ENCODE measurements at regions not wholly inside any gene's neighbourhood (a gene's known extent, or its start where the extent isn't known, plus 50 kb on each side); places are given as distances from the start of the nearest gene placed in this dataset.

- DNase-seq (ENCODE audit: low spot score): no peak
- TF ChIP-seq, protein P1, sequence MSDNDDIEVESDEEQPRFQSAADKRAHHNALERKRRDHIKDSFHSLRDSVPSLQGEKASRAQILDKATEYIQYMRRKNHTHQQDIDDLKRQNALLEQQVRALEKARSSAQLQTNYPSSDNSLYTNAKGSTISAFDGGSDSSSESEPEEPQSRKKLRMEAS (IDR thresholded peaks at IDR 0.05): no peak
- TF ChIP-seq HNF4A (conservative IDR thresholded peaks at IDR 0.05): no peak
- no peak for TF ChIP-seq FOXA2 (IDR thresholded peaks at IDR 0.05)
- TF ChIP-seq TAF1 (conservative IDR thresholded peaks at IDR 0.05): no peak
- TF ChIP-seq NR2F2 (IDR thresholded peaks at IDR 0.05): no peak
- no peak for TF ChIP-seq RAD21 (IDR thresholded peaks at IDR 0.05)
- TF ChIP-seq FOXA1 (IDR thresholded peaks at IDR 0.05): no peak
- no peak for TF ChIP-seq GABPA (IDR thresholded peaks at IDR 0.05 in 1 of 2, conservative IDR thresholded peaks at IDR 0.05 in 1 of 2)
- TF ChIP-seq YY1 (IDR thresholded peaks at IDR 0.05): no peak
These were observed 220.0 kb downstream of the HAPSTR1 start for GRCh38 chr16:9311303-9311954.

GRCh38 chr16:9316008-9316407 lies 224.6 kb downstream of the HAPSTR1 start:
- Histone ChIP-seq H3K9ac (ENCODE audit: low read depth in 1 of 2, low read length in 2 of 2) (peak overlapping the region in 1 of 2 donors; percentile 12), H3K9me3 (ENCODE audit: control insufficient read depth in 4 of 4, low read length in 3 of 4) (no peaks in the 10 kb centered on the region), H3K36me3 (ENCODE audit: control insufficient read depth in 4 of 4, insufficient read depth in 3 of 4, low read depth in 1 of 4, low read length in 3 of 4) (no peaks in the 10 kb centered on the region), H3K4me1 (ENCODE audit: control insufficient read depth in 4 of 4, insufficient read depth in 4 of 4, low read length in 3 of 4) (peaks cover 0 to 7% (median 6%) of the 10 kb centered on the region in 4 donors), H3K27me3 (ENCODE audit: control insufficient read depth in 4 of 4, insufficient read depth in 4 of 4, low read length in 3 of 4) (no peaks in the 10 kb centered on the region), H3K4me3 (ENCODE audit: low read depth in 1 of 3, low read length in 3 of 3) (no peak overlapping the region), H3K27ac (ENCODE audit: low read depth in 1 of 2, low read length in 2 of 2) (no peak overlapping the region)
- DNase-seq (ENCODE audit: low spot score): no peak
- TF ChIP-seq SP1 (IDR thresholded peaks at IDR 0.05) (no peak), ATF3 (IDR thresholded peaks at IDR 0.05) (no peak), RXRA (IDR thresholded peaks at IDR 0.05) (no peak), ZBTB33 (IDR thresholded peaks at IDR 0.05) (no peak), TAF1 (conservative IDR thresholded peaks at IDR 0.05) (no peak), FOXA1 (IDR thresholded peaks at IDR 0.05) (no peak), HNF4G (IDR thresholded peaks at IDR 0.05) (no peak), FOXA2 (IDR thresholded peaks at IDR 0.05) (no peak), RAD21 (IDR thresholded peaks at IDR 0.05) (no peak), JUND (IDR thresholded peaks at IDR 0.05) (no peak), YY1 (IDR thresholded peaks at IDR 0.05) (no peak), NR2F2 (IDR thresholded peaks at IDR 0.05) (no peak), EGR1 (IDR thresholded peaks at IDR 0.05; ENCODE audit: low read depth in 2 of 2) (no peak), HNF4A (conservative IDR thresholded peaks at IDR 0.05) (no peak), GABPA (IDR thresholded peaks at IDR 0.05 in 1 of 2, conservative IDR thresholded peaks at IDR 0.05 in 1 of 2) (no peak)
- TF ChIP-seq, protein P2, sequence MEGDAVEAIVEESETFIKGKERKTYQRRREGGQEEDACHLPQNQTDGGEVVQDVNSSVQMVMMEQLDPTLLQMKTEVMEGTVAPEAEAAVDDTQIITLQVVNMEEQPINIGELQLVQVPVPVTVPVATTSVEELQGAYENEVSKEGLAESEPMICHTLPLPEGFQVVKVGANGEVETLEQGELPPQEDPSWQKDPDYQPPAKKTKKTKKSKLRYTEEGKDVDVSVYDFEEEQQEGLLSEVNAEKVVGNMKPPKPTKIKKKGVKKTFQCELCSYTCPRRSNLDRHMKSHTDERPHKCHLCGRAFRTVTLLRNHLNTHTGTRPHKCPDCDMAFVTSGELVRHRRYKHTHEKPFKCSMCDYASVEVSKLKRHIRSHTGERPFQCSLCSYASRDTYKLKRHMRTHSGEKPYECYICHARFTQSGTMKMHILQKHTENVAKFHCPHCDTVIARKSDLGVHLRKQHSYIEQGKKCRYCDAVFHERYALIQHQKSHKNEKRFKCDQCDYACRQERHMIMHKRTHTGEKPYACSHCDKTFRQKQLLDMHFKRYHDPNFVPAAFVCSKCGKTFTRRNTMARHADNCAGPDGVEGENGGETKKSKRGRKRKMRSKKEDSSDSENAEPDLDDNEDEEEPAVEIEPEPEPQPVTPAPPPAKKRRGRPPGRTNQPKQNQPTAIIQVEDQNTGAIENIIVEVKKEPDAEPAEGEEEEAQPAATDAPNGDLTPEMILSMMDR (IDR thresholded peaks at IDR 0.05; ENCODE audit: low read depth, low read length, missing input control): no peak
- TF ChIP-seq, protein P1 (IDR thresholded peaks at IDR 0.05): no peak
- TF ChIP-seq, protein P3, sequence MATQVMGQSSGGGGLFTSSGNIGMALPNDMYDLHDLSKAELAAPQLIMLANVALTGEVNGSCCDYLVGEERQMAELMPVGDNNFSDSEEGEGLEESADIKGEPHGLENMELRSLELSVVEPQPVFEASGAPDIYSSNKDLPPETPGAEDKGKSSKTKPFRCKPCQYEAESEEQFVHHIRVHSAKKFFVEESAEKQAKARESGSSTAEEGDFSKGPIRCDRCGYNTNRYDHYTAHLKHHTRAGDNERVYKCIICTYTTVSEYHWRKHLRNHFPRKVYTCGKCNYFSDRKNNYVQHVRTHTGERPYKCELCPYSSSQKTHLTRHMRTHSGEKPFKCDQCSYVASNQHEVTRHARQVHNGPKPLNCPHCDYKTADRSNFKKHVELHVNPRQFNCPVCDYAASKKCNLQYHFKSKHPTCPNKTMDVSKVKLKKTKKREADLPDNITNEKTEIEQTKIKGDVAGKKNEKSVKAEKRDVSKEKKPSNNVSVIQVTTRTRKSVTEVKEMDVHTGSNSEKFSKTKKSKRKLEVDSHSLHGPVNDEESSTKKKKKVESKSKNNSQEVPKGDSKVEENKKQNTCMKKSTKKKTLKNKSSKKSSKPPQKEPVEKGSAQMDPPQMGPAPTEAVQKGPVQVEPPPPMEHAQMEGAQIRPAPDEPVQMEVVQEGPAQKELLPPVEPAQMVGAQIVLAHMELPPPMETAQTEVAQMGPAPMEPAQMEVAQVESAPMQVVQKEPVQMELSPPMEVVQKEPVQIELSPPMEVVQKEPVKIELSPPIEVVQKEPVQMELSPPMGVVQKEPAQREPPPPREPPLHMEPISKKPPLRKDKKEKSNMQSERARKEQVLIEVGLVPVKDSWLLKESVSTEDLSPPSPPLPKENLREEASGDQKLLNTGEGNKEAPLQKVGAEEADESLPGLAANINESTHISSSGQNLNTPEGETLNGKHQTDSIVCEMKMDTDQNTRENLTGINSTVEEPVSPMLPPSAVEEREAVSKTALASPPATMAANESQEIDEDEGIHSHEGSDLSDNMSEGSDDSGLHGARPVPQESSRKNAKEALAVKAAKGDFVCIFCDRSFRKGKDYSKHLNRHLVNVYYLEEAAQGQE (IDR thresholded peaks at IDR 0.05): no peak

More at GRCh38 chr16:9311303-9311954, 220.0 kb downstream of the HAPSTR1 start:
- Histone ChIP-seq H3K9me3 (ENCODE audit: control insufficient read depth in 4 of 4, low read length in 3 of 4) (no peaks in the 10 kb centered on the region), H3K9ac (ENCODE audit: low read depth in 1 of 2, low read length in 2 of 2) (no peak overlapping the region), H3K27me3 (ENCODE audit: control insufficient read depth in 4 of 4, insufficient read depth in 4 of 4, low read length in 3 of 4) (no peaks in the 10 kb centered on the region), H3K36me3 (ENCODE audit: control insufficient read depth in 4 of 4, insufficient read depth in 3 of 4, low read depth in 1 of 4, low read length in 3 of 4) (no peaks in the 10 kb centered on the region), H3K4me1 (ENCODE audit: control insufficient read depth in 4 of 4, insufficient read depth in 4 of 4, low read length in 3 of 4) (peaks cover 2 to 29% (median 17%) of the 10 kb centered on the region in 4 donors), H3K27ac (ENCODE audit: low read depth in 1 of 2, low read length in 2 of 2) (no peak overlapping the region), H3K4me3 (ENCODE audit: low read depth in 1 of 3, low read length in 3 of 3) (no peak overlapping the region)
- 71% methylated on average over 5 of the region's 5 CpGs for WGBS

Data from liver (tissue), 8 donors.